HG03103 (cell line): ENCODE measurements at regions not wholly inside any gene's neighbourhood (a gene's known extent, or its start where the extent isn't known, plus 50 kb on each side); places are given as distances from the start of the nearest gene placed in this dataset.

Source experiments
- ATAC-seq: cut with Tn5 transposase; IDR thresholded peaks from one replicate; pipeline ENCODE4 v1.9.1; 2021; ENCODE audit warnings: low read depth; ENCODE audit not compliant: unreplicated experiment

GRCh38 chr15:77557564-77557963 lies 75.1 kb downstream of the LINGO1 start:
- ATAC-seq: no peak

- ATAC-seq: no peak
Observed at GRCh38 chr15:77557144-77557543, 75.6 kb downstream of the LINGO1 start.

GRCh38 chr15:77556622-77557021 lies 76.1 kb downstream of the LINGO1 start:
- ATAC-seq: no peak

- no peak for ATAC-seq
Observed at GRCh38 chr15:77555232-77555631, 77.5 kb downstream of the LINGO1 start.

- no peak for ATAC-seq
Observed at GRCh38 chr15:77554306-77555080, 78.2 kb downstream of the LINGO1 start.

GRCh38 chr15:77553695-77554094 lies 79.0 kb downstream of the LINGO1 start:
- no peak for ATAC-seq

- no peak for ATAC-seq
Observed at GRCh38 chr15:77553257-77553656, 79.5 kb downstream of the LINGO1 start.

GRCh38 chr15:77552066-77552465 lies 80.6 kb downstream of the LINGO1 start:
- no peak for ATAC-seq

GRCh38 chr15:77550301-77551251 lies 82.1 kb downstream of the LINGO1 start:
- ATAC-seq: no peak

- ATAC-seq: no peak
Observed at GRCh38 chr15:77549576-77550288, 83.0 kb downstream of the LINGO1 start.

- ATAC-seq: no peak
Observed at GRCh38 chr15:77548589-77549557, 83.8 kb downstream of the LINGO1 start.

- ATAC-seq: no peak
Observed at GRCh38 chr15:77547801-77548588, 84.7 kb downstream of the LINGO1 start.

GRCh38 chr15:77546870-77547269 lies 85.8 kb downstream of the LINGO1 start:
- ATAC-seq: no peak

GRCh38 chr15:77546050-77546501 lies 86.6 kb downstream of the LINGO1 start:
- no peak for ATAC-seq

- no peak for ATAC-seq
Observed at GRCh38 chr15:77545058-77545457, 87.7 kb downstream of the LINGO1 start.

GRCh38 chr15:77544162-77544561 lies 88.5 kb downstream of the LINGO1 start:
- ATAC-seq: no peak

GRCh38 chr15:77543159-77543882 lies 89.4 kb downstream of the LINGO1 start:
- peak; percentile 61 for ATAC-seq

GRCh38 chr15:77542491-77543001 lies 90.2 kb downstream of the LINGO1 start:
- no peak for ATAC-seq
